ENCODE measurements at regions not wholly inside any gene's neighbourhood (a gene's known extent, or its start where the extent isn't known, plus 50 kb on each side); places are given as distances from the start of the nearest gene placed in this dataset.

DNA sequence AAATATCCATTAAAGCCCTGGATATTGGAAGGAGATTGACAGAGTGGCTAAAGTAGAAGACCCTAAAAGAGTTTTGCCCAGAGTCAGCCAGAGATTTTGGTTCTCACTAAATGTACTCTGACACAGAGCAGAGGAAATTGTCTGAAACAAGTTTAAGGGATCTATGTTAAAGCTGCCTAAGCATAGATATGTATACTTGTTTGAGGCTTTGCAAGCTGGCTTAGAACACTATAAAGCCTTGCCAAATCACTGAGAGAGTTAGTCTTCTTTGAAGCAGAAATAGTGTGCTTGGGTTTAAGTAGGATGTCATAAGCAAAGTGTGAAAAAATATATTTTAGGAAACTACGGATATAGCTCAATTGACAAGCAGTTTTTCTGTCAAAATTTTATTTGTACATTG, 653.5 kb downstream of the FSCB start:
- TF ChIP-seq CTCF (conservative IDR thresholded peaks at IDR 0.05; ENCODE audit: low read depth, low read length) (no peak), EZH2 (IDR thresholded peaks at IDR 0.05; ENCODE audit: borderline replicate concordance, low read depth, low read length, poor library complexity, severe bottlenecking) (no peak)
